NCI-H128 (cell line): ENCODE measurements at regions not wholly inside any gene's neighbourhood (a gene's known extent, or its start where the extent isn't known, plus 50 kb on each side); places are given as distances from the start of the nearest gene placed in this dataset.

Experiments
- DNase-seq: peaks from one replicate; lab custom pipeline; 2025; ENCODE audit not compliant: unreplicated experiment; lab: John Stamatoyannopoulos, UW

GRCh38 chr15:96254173-96254572 is 76.3 kb upstream of the NR2F2 start:
- no peak for DNase-seq

GRCh38 chr15:96255599-96255998 is 74.9 kb upstream of the NR2F2 start:
- no peak for DNase-seq

- DNase-seq: no peak
Observed at GRCh38 chr15:96261575-96262034, 68.9 kb upstream of the NR2F2 start.

GRCh38 chr15:96262097-96262496 is 68.4 kb upstream of the NR2F2 start:
- no peak for DNase-seq

- DNase-seq: no peak
Observed at GRCh38 chr15:96262549-96263489, 67.7 kb upstream of the NR2F2 start.

- DNase-seq: no peak
Observed at GRCh38 chr15:96264351-96264798, 66.1 kb upstream of the NR2F2 start.

GRCh38 chr15:96264801-96265515 is 65.5 kb upstream of the NR2F2 start:
- no peak for DNase-seq

GRCh38 chr15:96266456-96266855 is 64.0 kb upstream of the NR2F2 start:
- no peak for DNase-seq

- DNase-seq: no peak
Observed at GRCh38 chr15:96267463-96267862, 63.0 kb upstream of the NR2F2 start.

- no peak for DNase-seq
Observed at GRCh38 chr15:96268442-96269204, 61.9 kb upstream of the NR2F2 start.

GRCh38 chr15:96270581-96271172 is 59.8 kb upstream of the NR2F2 start:
- no peak for DNase-seq

GRCh38 chr15:96272427-96272826 is 58.1 kb upstream of the NR2F2 start:
- DNase-seq: no peak

- DNase-seq: no peak
Observed at GRCh38 chr15:96273317-96274086, 57.0 kb upstream of the NR2F2 start.

- DNase-seq: no peak
Observed at GRCh38 chr15:96274087-96274440, 56.4 kb upstream of the NR2F2 start.

GRCh38 chr15:96274698-96275097 is 55.8 kb upstream of the NR2F2 start:
- no peak for DNase-seq

- DNase-seq: no peak
Observed at GRCh38 chr15:96276438-96277210, 53.9 kb upstream of the NR2F2 start.
